GM12878 (cell line): ENCODE measurements at regions not wholly inside any gene's neighbourhood (a gene's known extent, or its start where the extent isn't known, plus 50 kb on each side); places are given as distances from the start of the nearest gene placed in this dataset.

Experiments
- ATAC-seq: fragments of 200-7000 bp; cut with Tn5 transposase; 3 replicates; pipeline ENCODE4 v1.9.1; 2020; ENCODE audit warnings: mild to moderate bottlenecking, moderate library complexity
- BruUV-seq: library from RNA; stranded (reverse); fragments of 400-500 nt; replicated peaks from 2 replicates; lab custom pipeline; 2021; lab: Mats Ljungman, UMichigan
- CTCF ChIA-PET: fragments of 300-600 bp; sonication (Branson Sonifier 250); formaldehyde crosslinking; extraction: SDS; loops from one replicate; lab custom pipeline; 2021; ENCODE audit warnings: inconsistent platforms; lab: Yijun Ruan, JAX
- POLR2A ChIA-PET: fragments of 350-600 bp; formaldehyde crosslinking; extraction: SDS; loops from one replicate; lab custom pipeline; 2021; ENCODE audit warnings: inconsistent platforms; lab: Charles Lee
- RAD21 ChIA-PET: fragments of 300-600 bp; sonication (Branson Sonifier 250); formaldehyde crosslinking; loops from one replicate; lab custom pipeline; 2023; ENCODE audit warnings: antibody characterized with exemption; ENCODE audit not compliant: unreplicated experiment; lab: Charles Lee
- SMC1A ChIA-PET: fragments of 300-600 bp; sonication (Branson Sonifier 250); formaldehyde crosslinking; loops from one replicate; lab custom pipeline; 2023; ENCODE audit not compliant: unreplicated experiment, uncharacterized antibody; lab: Charles Lee
- DNase-seq: peaks from one replicate; pipeline ENCODE4 v3.0.0-alpha.2; 2011; ENCODE audit warnings: low read depth, low spot score
- FAIRE-seq: peaks from 3 replicates; lab custom pipeline; 2011; peaks lifted over from hg19 to GRCh38; lab: Jason Lieb, UNC
- H2AFZ ChIP-seq: 2 replicates; pipeline ENCODE4 v1.6.0; 2011; ENCODE audit warnings: low read depth, low read length, control low read depth; ENCODE audit not compliant: control insufficient read depth
- H3K27ac ChIP-seq: 2 replicates; pipeline ENCODE4 v1.5.1; 2011; ENCODE audit warnings: control low read depth; ENCODE audit not compliant: control insufficient read depth, insufficient read depth
- H3K27me3 ChIP-seq, 2 experiments: replicated peaks in 1 of 2; 2 replicates each; pipeline versions ENCODE4 v1.6.0 to v1.6.1; 2011; ENCODE audit warnings: low read length in 1 of 2; ENCODE audit not compliant: control insufficient read depth in 2 of 2, insufficient read depth in 2 of 2
- H3K36me3 ChIP-seq, 2 experiments: 2 replicates each; pipeline ENCODE4 v1.5.1; 2011; ENCODE audit warnings: low read length in 1 of 2; ENCODE audit not compliant: control insufficient read depth in 2 of 2, insufficient read depth in 2 of 2
- H3K4me1 ChIP-seq: 2 replicates; pipeline ENCODE4 v1.6.1; 2011; ENCODE audit warnings: mild to moderate bottlenecking, low read length, moderate library complexity, mixed read lengths; ENCODE audit not compliant: control insufficient read depth, insufficient read depth
- H3K4me2 ChIP-seq: 2 replicates; pipeline ENCODE4 v1.6.0; 2011; ENCODE audit warnings: control low read depth; ENCODE audit not compliant: control insufficient read depth, insufficient read depth
- H3K4me3 ChIP-seq: fragments of 200-600 bp; sonication (generic); 2 replicates; pipeline ENCODE4 v1.5.1; 2016
- H3K79me2 ChIP-seq: 2 replicates; pipeline ENCODE4 v1.6.0; 2011; ENCODE audit warnings: low read length; ENCODE audit not compliant: control insufficient read depth, insufficient read depth
- H3K9ac ChIP-seq: 2 replicates; pipeline ENCODE4 v1.8.0; 2011; ENCODE audit warnings: low read length, control low read depth, mixed read lengths; ENCODE audit not compliant: control insufficient read depth, insufficient read depth
- H3K9me3 ChIP-seq: replicated peaks from 3 replicates; pipeline ENCODE4 v1.5.1; 2011; ENCODE audit warnings: mild to moderate bottlenecking, low read length; ENCODE audit not compliant: control insufficient read depth, insufficient read depth
- H4K20me1 ChIP-seq: 2 replicates; pipeline ENCODE4 v1.6.0; 2011; ENCODE audit not compliant: control insufficient read depth, insufficient read depth
- BHLHE40 ChIP-seq, 2 experiments: fragments of 450-650 bp in 1 of 2; IDR thresholded peaks; 2 replicates each; pipeline ENCODE4 v1.6.1; 2011 to 2017; ENCODE audit warnings: low read depth in 2 of 2, borderline replicate concordance in 1 of 2, improper control_type of control experiment in 1 of 2, low read length in 1 of 2, mild to moderate bottlenecking in 1 of 2
- EP300 ChIP-seq, 2 experiments: fragments of 150-350 bp in 1 of 2; IDR thresholded peaks; 2 replicates each; pipeline ENCODE4 v1.6.1; 2011 to 2012; ENCODE audit warnings: low read depth in 2 of 2, low read length in 2 of 2, borderline replicate concordance in 1 of 2, improper control_type of control experiment in 1 of 2, inconsistent platforms in 1 of 2; ENCODE audit not compliant: control insufficient read depth in 1 of 2
- ESRRA ChIP-seq: IDR thresholded peaks from 2 replicates; pipeline ENCODE4 v1.6.1; 2012; ENCODE audit warnings: mild to moderate bottlenecking, low read length, improper control_type of control experiment
- GATAD2B ChIP-seq: fragments of 450-650 bp; conservative IDR thresholded peaks from 2 replicates; pipeline ENCODE4 v1.6.1; 2017; ENCODE audit warnings: low read depth, mild to moderate bottlenecking, moderate library complexity
- MTA2 ChIP-seq: fragments of 450-650 bp; IDR thresholded peaks from 2 replicates; pipeline ENCODE4 v1.6.1; 2016; ENCODE audit warnings: low read depth, mild to moderate bottlenecking, moderate library complexity
- POLR2AphosphoS5 ChIP-seq: IDR thresholded peaks from 2 replicates; pipeline ENCODE4 v1.6.1; 2011; ENCODE audit warnings: mild to moderate bottlenecking, low read length, inconsistent platforms
- RBBP5 ChIP-seq: fragments of 200-600 bp; sonication (generic); conservative IDR thresholded peaks from 2 replicates; pipeline ENCODE4 v1.6.1; 2016
- RCOR1 ChIP-seq: conservative IDR thresholded peaks from 2 replicates; pipeline ENCODE4 v1.6.1; 2012; ENCODE audit warnings: low read depth, low read length, improper control_type of control experiment
- SRF ChIP-seq, 2 experiments: IDR thresholded peaks; 2 replicates each; pipeline ENCODE4 v1.6.1; 2011; ENCODE audit warnings: low read depth in 2 of 2, low read length in 2 of 2, mild to moderate bottlenecking in 1 of 2, moderate library complexity in 1 of 2
- TBL1XR1 ChIP-seq: IDR thresholded peaks from 2 replicates; pipeline ENCODE4 v1.6.1; 2012; ENCODE audit warnings: low read depth, low read length, improper control_type of control experiment
- TCF3 ChIP-seq: IDR thresholded peaks from 2 replicates; pipeline ENCODE4 v1.6.1; 2012; ENCODE audit warnings: low read depth, mild to moderate bottlenecking, low read length, borderline replicate concordance; ENCODE audit not compliant: insufficient read depth
- TCF7 ChIP-seq: IDR thresholded peaks from 2 replicates; pipeline ENCODE4 v1.6.1; 2014; ENCODE audit warnings: antibody characterized with exemption, borderline replicate concordance
- YY1 ChIP-seq: IDR thresholded peaks from 2 replicates; pipeline ENCODE4 v1.6.1; 2011; ENCODE audit warnings: low read depth, mild to moderate bottlenecking, low read length
- ZNF24 ChIP-seq: fragments of 450-650 bp; IDR thresholded peaks from 2 replicates; pipeline ENCODE4 v1.6.1; 2017; ENCODE audit warnings: antibody characterized with exemption, mild to moderate bottlenecking
- ZNF384 ChIP-seq: IDR thresholded peaks from 2 replicates; pipeline ENCODE4 v1.6.1; 2012; ENCODE audit warnings: low read depth, mild to moderate bottlenecking, low read length, improper control_type of control experiment, borderline replicate concordance
- WGBS: methylation state at CpG from one replicate; pipeline ENCODE4 v1.1.6; 2016; ENCODE audit warnings: low lambda C conversion rate; ENCODE audit not compliant: insufficient replicate concordance, insufficient coverage; ENCODE audit errors: missing lambda C conversion rate; 5-methylcytosine and 5-hydroxymethylcytosine counted together
- in situ Hi-C: fragments of 300-500 bp; cut with MboI; formaldehyde crosslinking; loops from 9 replicates; pipeline ENCODE4 v1.14.3; 2018; ENCODE audit warnings: mixed read lengths
- intact Hi-C: fragments of 100-400 bp; cut with micrococcal nuclease; formaldehyde crosslinking; loops from one replicate; pipeline ENCODE4 v1.14.2; 2022; ENCODE audit not compliant: unreplicated experiment

DNA sequence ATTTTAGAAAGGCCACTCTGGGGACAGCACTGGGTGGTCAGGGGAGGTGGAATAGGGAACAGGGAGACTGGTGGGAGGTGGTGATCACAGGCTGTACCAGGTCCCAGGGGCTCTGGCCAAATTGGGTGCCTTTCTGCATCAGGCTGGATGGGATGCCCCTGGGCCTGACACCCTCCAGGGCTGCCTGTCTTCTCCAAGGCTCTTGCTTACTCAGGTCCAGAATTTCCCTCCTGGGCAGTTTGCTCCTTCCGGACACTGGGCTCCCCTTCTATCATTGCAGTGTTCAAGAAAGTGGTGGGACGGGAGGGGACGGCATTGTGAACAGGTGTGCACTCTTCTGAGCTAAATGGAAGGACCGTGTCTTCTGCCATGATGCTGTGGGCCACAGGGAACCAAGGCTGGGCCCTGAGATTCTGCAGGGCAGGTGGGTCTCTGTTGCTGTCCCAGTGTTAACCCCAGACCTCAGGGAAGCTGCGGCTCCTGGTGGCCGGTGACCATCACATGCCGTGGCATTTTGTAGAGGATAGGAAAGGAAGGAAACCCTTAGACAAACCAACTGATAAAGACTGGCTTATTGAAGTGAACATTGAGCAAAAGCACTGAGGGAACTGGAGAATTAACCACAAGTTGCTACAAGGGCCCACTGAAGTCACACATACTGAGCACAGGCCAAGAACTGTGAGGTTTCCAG, 93.7 kb upstream of the HS6ST1 start:
- no TSS peak for BruUV-seq
- H3K4me3 ChIP-seq = no peak overlapping the region
- H3K4me1 ChIP-seq = no peaks in the 10 kb centered on the region
- H3K79me2 ChIP-seq = no peaks in the 10 kb centered on the region
- ATAC-seq = no peak
- H2AFZ ChIP-seq = no peak overlapping the region
- ChIA-PET RAD21 (no interaction called here), CTCF (no interaction called here), POLR2A (no interaction called here), SMC1A (no interaction called here)
- 0 out of 4 replicates have a peak, but pooled peaks cover 0 to 2% of the 10 kb centered on the region in 2 experiments for H3K27me3 ChIP-seq
- H3K9ac ChIP-seq = no peak overlapping the region
- H3K36me3 ChIP-seq = no peaks in the 10 kb centered on the region
- no peaks in the 10 kb centered on the region for H4K20me1 ChIP-seq
- TF ChIP-seq GATAD2B (no peak), TBL1XR1 (no peak), RBBP5 (no peak), BHLHE40 (IDR thresholded peaks at IDR 0.05; ENCODE audit: borderline replicate concordance in 1 of 2, low read depth in 2 of 2, low read length in 1 of 2) (no peak), ZNF384 (no peak), POLR2AphosphoS5 (no peak)
- no peak overlapping the region for H3K4me2 ChIP-seq
- FAIRE-seq = no peak
- 24% methylated on average over 7 of the region's 7 CpGs for WGBS
- H3K27ac ChIP-seq = no peak overlapping the region
- DNase-seq = no peak
- intact Hi-C loops (no loop called here), in situ Hi-C loops (no loop called here)
- no peaks in the 10 kb centered on the region for H3K9me3 ChIP-seq

- H3K27me3 ChIP-seq = 0 out of 4 replicates have a peak, but pooled peaks cover 0 to 2% of the 10 kb centered on the region in 2 experiments
- H3K27ac ChIP-seq = no peak overlapping the region
- POLR2A ChIA-PET = no interaction called here
- ATAC-seq (no peak), DNase-seq (no peak), FAIRE-seq (no peak)
- TF ChIP-seq TCF3 (no peak), RCOR1 (no peak), EP300 (IDR thresholded peaks at IDR 0.05; ENCODE audit: borderline replicate concordance in 1 of 2, control insufficient read depth in 1 of 2, low read depth in 2 of 2, low read length in 2 of 2) (no peak), ESRRA (no peak), TCF7 (no peak), MTA2 (no peak), ZNF24 (no peak), SRF (IDR thresholded peaks at IDR 0.05; ENCODE audit: low read depth in 2 of 2, low read length in 2 of 2) (no peak), YY1 (no peak)
- H3K9me3 ChIP-seq = no peaks in the 10 kb centered on the region
- BruUV-seq = no TSS peak
- H3K36me3 ChIP-seq = no peaks in the 10 kb centered on the region
- SMC1A ChIA-PET = interaction anchor here (0.9 to 1.3 kb wide), 2 partner anchors 9 to 11 kb away, joined by 3 to 4 read pairs; no protein-coding TSS in a partner anchor
- no peak overlapping the region for H3K4me2 ChIP-seq
- CTCF ChIA-PET = no interaction called here
- H3K9ac ChIP-seq = no peak overlapping the region
- H2AFZ ChIP-seq = no peak overlapping the region
- WGBS = 33% methylated on average over 10 of the region's 10 CpGs
- H3K79me2 ChIP-seq = no peaks in the 10 kb centered on the region
- RAD21 ChIA-PET = no interaction called here
- intact Hi-C loops = no loop called here
- no peak overlapping the region for H3K4me3 ChIP-seq
- no peaks in the 10 kb centered on the region for H4K20me1 ChIP-seq
- in situ Hi-C loops = no loop called here
- H3K4me1 ChIP-seq = no peaks in the 10 kb centered on the region
These were observed 94.5 kb upstream of the HS6ST1 start for GRCh38 chr2:128413014-128413717.
